ENCODE measurements at regions not wholly inside any gene's neighbourhood (a gene's known extent, or its start where the extent isn't known, plus 50 kb on each side); places are given as distances from the start of the nearest gene placed in this dataset.

DNA sequence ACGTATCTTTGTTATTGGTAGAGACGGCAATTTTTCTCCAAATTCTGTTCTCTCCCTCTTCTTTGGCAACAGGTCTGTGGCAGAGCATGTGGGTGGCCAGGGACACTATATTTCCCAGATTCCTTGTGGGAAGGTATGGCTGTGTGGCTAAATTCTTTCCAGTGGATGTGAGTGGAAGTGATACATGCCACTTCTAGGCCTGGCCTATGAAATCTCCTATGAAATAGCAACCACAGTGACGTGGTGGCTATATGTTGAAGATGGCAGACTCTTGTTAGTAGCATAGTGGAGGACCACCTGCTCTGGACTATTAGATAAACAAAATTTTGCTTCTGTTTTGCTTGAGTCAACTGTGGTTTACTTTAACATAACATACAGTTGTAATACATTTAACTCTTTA, 243.3 kb downstream of the IL20RB start:
- Mint-ChIP-seq H3K27me3 (ENCODE audit: unreplicated experiment) (peaks cover 34% of the 10 kb centered on the region), H3K4me3 (ENCODE audit: low read depth, unreplicated experiment) (no peak overlapping the region), H3K4me1 (ENCODE audit: low read depth, unreplicated experiment) (no peaks in the 10 kb centered on the region), H3K36me3 (ENCODE audit: insufficient read depth, unreplicated experiment) (no peaks in the 10 kb centered on the region), H3K9me3 (ENCODE audit: low read depth, unreplicated experiment) (no peaks in the 10 kb centered on the region), H3K27ac (ENCODE audit: unreplicated experiment) (no peak overlapping the region)
- CTCF ChIA-PET: no interaction called here
- intact Hi-C loops (cut with micrococcal nuclease; ENCODE audit: unreplicated experiment): no loop called here
- DNase-seq: no peak
- TF ChIP-seq CTCF (IDR thresholded peaks at IDR 0.05; ENCODE audit: unreplicated experiment): no peak
- no TSS peak for BruUV-seq (replicated peaks)

DNA sequence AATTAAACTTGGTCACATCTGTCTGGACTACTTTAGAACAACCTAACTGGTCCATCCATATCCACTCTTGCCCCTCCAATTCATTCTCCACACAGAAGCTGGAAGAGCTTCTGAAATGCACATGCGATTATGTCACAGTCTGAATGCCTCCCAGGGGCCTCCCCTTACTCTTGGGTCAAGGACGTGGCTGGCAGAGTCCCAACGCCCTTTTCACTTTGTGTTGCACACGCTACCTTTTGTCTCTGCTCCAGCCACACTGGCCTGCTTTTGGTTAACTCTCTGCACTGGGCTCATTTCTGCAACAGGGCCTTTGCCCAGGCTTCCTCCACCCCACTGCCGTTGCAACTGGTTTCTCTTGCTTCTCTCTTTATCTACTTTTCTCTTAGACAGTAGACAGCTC, 245.2 kb downstream of the IL20RB start:
- Mint-ChIP-seq H3K4me3 (ENCODE audit: low read depth, unreplicated experiment) (no peak overlapping the region), H3K27me3 (ENCODE audit: unreplicated experiment) (peaks cover 36% of the 10 kb centered on the region), H3K4me1 (ENCODE audit: low read depth, unreplicated experiment) (no peaks in the 10 kb centered on the region), H3K9me3 (ENCODE audit: low read depth, unreplicated experiment) (no peaks in the 10 kb centered on the region), H3K36me3 (ENCODE audit: insufficient read depth, unreplicated experiment) (no peaks in the 10 kb centered on the region), H3K27ac (ENCODE audit: unreplicated experiment) (no peak overlapping the region)
- DNase-seq: no peak
- TF ChIP-seq CTCF (IDR thresholded peaks at IDR 0.05; ENCODE audit: unreplicated experiment): no peak
- intact Hi-C loops (cut with micrococcal nuclease; ENCODE audit: unreplicated experiment): no loop called here
- CTCF ChIA-PET: no interaction called here
- BruUV-seq (replicated peaks): no TSS peak

DNA sequence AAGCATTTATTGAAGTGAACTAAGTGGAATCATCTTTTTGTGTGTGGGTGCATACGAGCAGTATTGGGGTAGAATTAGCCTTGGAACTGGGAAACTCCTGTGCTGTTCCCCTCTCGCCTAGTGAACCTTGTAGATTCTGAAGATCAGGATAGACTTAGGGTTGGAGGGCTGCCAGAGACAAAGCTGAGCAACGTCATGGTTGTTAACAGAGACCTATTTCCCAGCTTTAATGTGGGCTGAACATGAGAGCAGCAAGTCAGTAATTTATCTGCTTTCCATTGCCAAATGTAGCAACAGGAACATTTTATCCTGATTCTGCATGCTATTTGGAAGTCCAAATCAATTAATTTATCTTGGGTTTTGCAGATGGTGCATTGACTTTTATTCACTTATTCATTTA, 246.6 kb downstream of the IL20RB start:
- DNase-seq: no peak
- H3K27ac Mint-ChIP-seq (ENCODE audit: unreplicated experiment): no peak overlapping the region
- BruUV-seq (replicated peaks): no TSS peak
- H3K4me3 Mint-ChIP-seq (ENCODE audit: low read depth, unreplicated experiment): no peak overlapping the region
- no peak for TF ChIP-seq CTCF (IDR thresholded peaks at IDR 0.05; ENCODE audit: unreplicated experiment)
- H3K27me3 Mint-ChIP-seq (ENCODE audit: unreplicated experiment): peaks cover 34% of the 10 kb centered on the region
- H3K9me3 Mint-ChIP-seq (ENCODE audit: low read depth, unreplicated experiment): no peaks in the 10 kb centered on the region
- H3K36me3 Mint-ChIP-seq (ENCODE audit: insufficient read depth, unreplicated experiment): no peaks in the 10 kb centered on the region
- intact Hi-C loops (cut with micrococcal nuclease; ENCODE audit: unreplicated experiment): no loop called here
- CTCF ChIA-PET: no interaction called here
- no peaks in the 10 kb centered on the region for H3K4me1 Mint-ChIP-seq (ENCODE audit: low read depth, unreplicated experiment)

DNA sequence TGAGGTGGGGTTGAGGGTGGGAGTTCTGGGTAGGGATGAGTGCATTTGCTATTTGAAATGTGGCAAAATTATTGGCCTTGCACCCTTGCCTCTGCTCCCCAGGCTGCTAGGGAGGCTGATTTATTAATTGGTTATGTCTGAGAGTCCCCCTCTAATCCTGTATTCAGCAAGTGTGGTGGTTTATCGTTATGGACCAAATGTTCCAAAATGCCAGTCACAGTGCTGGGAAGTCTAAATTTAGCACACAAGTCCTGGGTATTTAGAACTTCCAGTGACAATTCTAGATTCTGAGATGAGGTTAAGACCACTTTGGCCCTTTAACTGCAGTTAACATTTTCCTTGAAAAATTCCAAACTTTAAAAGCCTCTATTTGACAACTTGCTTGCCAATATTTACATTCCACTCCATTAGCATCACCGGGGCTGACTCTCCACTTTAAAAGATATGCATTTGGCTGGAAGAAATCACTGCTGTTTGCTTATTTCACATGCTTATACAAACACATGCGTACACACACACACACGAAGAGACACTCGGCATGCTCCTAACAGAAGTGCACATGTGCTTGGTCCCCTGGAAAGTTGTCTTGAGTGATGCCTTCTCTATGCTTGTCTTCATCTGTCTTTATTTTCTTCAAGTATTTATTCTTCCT, 247.7 kb downstream of the IL20RB start:
- H3K4me1 Mint-ChIP-seq (ENCODE audit: low read depth, unreplicated experiment): no peaks in the 10 kb centered on the region
- DNase-seq: no peak
- no peak overlapping the region for H3K27ac Mint-ChIP-seq (ENCODE audit: unreplicated experiment)
- BruUV-seq (replicated peaks): no TSS peak
- no peak overlapping the region for H3K4me3 Mint-ChIP-seq (ENCODE audit: low read depth, unreplicated experiment)
- intact Hi-C loops (cut with micrococcal nuclease; ENCODE audit: unreplicated experiment): no loop called here
- TF ChIP-seq CTCF (IDR thresholded peaks at IDR 0.05; ENCODE audit: unreplicated experiment): no peak
- H3K27me3 Mint-ChIP-seq (ENCODE audit: unreplicated experiment): peaks cover 29% of the 10 kb centered on the region
- no peaks in the 10 kb centered on the region for H3K36me3 Mint-ChIP-seq (ENCODE audit: insufficient read depth, unreplicated experiment)
- no peaks in the 10 kb centered on the region for H3K9me3 Mint-ChIP-seq (ENCODE audit: low read depth, unreplicated experiment)
- CTCF ChIA-PET: no interaction called here

All from Calu3 (cell line).